ENCODE measurements at regions not wholly inside any gene's neighbourhood (a gene's known extent, or its start where the extent isn't known, plus 50 kb on each side); places are given as distances from the start of the nearest gene placed in this dataset.

- TF ChIP-seq EZH2 (IDR thresholded peaks at IDR 0.05; ENCODE audit: borderline replicate concordance, low read depth, low read length, severe bottlenecking) (no peak), CTCF (IDR thresholded peaks at IDR 0.05; ENCODE audit: extremely low read depth in 1 of 2, insufficient read depth in 1 of 2, low read depth in 1 of 2, low read length in 2 of 2) (no peak), POLR2A (IDR thresholded peaks at IDR 0.05; ENCODE audit: low read depth, low read length) (no peak), FOS (IDR thresholded peaks at IDR 0.05; ENCODE audit: borderline replicate concordance, insufficient read depth, low read length) (no peak), POLR2AphosphoS5 (IDR thresholded peaks at IDR 0.05; ENCODE audit: insufficient read depth, low read depth, low read length) (no peak), GATA2 (IDR thresholded peaks at IDR 0.05; ENCODE audit: insufficient read depth, insufficient read length, low read depth, low read length) (no peak), MAX (IDR thresholded peaks at IDR 0.05; ENCODE audit: insufficient read depth, insufficient read length) (no peak), MYC (IDR thresholded peaks at IDR 0.05; ENCODE audit: low read depth, low read length) (no peak), JUN (IDR thresholded peaks at IDR 0.05; ENCODE audit: borderline replicate concordance, insufficient read depth, insufficient read length, low read depth) (no peak)
Observed at GRCh38 chr5:180423133-180423532, 70.0 kb upstream of the GFPT2 start.
